ENCODE measurements at regions not wholly inside any gene's neighbourhood (a gene's known extent, or its start where the extent isn't known, plus 50 kb on each side); places are given as distances from the start of the nearest gene placed in this dataset.

DNA sequence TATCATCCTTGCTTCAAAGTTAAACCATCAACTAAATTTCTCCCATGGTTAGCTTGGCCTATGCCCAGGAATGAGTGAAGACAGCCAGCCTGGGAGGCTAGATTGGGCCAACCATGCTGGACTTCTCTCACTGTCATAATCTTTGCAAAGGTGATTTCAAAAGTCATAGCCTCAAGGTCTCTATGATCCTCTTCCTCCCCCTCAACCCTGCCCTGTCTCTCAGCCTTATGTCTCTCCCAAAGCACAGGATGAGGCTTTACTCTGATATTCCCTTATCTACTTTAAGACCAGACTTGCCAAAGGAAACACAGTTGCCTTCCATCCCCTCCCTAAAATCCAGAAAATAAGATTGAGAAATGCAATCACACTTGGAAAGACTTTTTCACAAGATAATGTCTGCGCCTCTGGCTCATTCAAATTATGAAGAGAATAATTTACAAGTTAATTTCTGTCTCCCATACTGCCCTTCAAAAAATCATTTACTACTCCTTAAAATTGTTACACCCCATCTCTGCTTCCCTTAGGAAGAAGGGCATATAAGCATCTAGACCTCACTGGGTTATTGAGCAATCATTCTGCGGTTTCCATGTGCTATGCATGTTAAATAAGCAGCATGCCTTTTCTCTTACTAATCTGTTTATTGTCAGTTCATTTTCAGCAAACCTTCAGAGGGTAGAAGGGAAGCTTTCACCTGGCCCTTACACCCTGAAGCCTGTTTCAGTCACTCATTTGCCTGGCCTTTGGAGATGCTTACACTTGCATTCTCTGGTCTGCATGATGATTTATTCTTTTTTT is 113.8 kb upstream of the ANKRD55 start (continued):
- TF ChIP-seq, protein P1, sequence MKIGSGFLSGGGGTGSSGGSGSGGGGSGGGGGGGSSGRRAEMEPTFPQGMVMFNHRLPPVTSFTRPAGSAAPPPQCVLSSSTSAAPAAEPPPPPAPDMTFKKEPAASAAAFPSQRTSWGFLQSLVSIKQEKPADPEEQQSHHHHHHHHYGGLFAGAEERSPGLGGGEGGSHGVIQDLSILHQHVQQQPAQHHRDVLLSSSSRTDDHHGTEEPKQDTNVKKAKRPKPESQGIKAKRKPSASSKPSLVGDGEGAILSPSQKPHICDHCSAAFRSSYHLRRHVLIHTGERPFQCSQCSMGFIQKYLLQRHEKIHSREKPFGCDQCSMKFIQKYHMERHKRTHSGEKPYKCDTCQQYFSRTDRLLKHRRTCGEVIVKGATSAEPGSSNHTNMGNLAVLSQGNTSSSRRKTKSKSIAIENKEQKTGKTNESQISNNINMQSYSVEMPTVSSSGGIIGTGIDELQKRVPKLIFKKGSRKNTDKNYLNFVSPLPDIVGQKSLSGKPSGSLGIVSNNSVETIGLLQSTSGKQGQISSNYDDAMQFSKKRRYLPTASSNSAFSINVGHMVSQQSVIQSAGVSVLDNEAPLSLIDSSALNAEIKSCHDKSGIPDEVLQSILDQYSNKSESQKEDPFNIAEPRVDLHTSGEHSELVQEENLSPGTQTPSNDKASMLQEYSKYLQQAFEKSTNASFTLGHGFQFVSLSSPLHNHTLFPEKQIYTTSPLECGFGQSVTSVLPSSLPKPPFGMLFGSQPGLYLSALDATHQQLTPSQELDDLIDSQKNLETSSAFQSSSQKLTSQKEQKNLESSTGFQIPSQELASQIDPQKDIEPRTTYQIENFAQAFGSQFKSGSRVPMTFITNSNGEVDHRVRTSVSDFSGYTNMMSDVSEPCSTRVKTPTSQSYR (CRISPR knock-in tag; IDR thresholded peaks at IDR 0.05; ENCODE audit: borderline replicate concordance), result no peak
- TF ChIP-seq ZSCAN12 (CRISPR knock-in tag; IDR thresholded peaks at IDR 0.05), result no peak
- TF ChIP-seq, protein P2, sequence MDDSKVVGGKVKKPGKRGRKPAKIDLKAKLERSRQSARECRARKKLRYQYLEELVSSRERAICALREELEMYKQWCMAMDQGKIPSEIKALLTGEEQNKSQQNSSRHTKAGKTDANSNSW (CRISPR knock-in tag; IDR thresholded peaks at IDR 0.05; ENCODE audit: borderline replicate concordance), result no peak
- no peak for TF ChIP-seq NR2F1 (CRISPR knock-in tag; IDR thresholded peaks at IDR 0.05)
- no peak for TF ChIP-seq ARID2 (CRISPR knock-in tag; IDR thresholded peaks at IDR 0.05; ENCODE audit: borderline replicate concordance)
- TF ChIP-seq MXD4 (CRISPR knock-in tag; IDR thresholded peaks at IDR 0.05), result no peak
- TF ChIP-seq RBM22 (optimal IDR thresholded peaks at IDR 0.05; ENCODE audit: low read length), result no peak
- TF ChIP-seq, protein P3, sequence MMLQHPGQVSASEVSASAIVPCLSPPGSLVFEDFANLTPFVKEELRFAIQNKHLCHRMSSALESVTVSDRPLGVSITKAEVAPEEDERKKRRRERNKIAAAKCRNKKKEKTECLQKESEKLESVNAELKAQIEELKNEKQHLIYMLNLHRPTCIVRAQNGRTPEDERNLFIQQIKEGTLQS (CRISPR knock-in tag; IDR thresholded peaks at IDR 0.05), result peak; percentile 82
- TF ChIP-seq, protein P4, sequence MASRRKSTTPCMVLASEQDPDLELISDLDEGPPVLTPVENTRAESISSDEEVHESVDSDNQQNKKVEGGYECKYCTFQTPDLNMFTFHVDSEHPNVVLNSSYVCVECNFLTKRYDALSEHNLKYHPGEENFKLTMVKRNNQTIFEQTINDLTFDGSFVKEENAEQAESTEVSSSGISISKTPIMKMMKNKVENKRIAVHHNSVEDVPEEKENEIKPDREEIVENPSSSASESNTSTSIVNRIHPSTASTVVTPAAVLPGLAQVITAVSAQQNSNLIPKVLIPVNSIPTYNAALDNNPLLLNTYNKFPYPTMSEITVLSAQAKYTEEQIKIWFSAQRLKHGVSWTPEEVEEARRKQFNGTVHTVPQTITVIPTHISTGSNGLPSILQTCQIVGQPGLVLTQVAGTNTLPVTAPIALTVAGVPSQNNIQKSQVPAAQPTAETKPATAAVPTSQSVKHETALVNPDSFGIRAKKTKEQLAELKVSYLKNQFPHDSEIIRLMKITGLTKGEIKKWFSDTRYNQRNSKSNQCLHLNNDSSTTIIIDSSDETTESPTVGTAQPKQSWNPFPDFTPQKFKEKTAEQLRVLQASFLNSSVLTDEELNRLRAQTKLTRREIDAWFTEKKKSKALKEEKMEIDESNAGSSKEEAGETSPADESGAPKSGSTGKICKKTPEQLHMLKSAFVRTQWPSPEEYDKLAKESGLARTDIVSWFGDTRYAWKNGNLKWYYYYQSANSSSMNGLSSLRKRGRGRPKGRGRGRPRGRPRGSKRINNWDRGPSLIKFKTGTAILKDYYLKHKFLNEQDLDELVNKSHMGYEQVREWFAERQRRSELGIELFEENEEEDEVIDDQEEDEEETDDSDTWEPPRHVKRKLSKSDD (CRISPR knock-in tag; IDR thresholded peaks at IDR 0.05; ENCODE audit: low read depth), result no peak
- TF ChIP-seq NCOA5 (CRISPR knock-in tag; IDR thresholded peaks at IDR 0.05), result no peak
- no peak for TF ChIP-seq ZNF746 (CRISPR knock-in tag; IDR thresholded peaks at IDR 0.05)
- TF ChIP-seq ZFY (CRISPR knock-in tag; IDR thresholded peaks at IDR 0.05), result no peak
- TF ChIP-seq, protein P5, sequence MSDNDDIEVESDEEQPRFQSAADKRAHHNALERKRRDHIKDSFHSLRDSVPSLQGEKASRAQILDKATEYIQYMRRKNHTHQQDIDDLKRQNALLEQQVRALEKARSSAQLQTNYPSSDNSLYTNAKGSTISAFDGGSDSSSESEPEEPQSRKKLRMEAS (IDR thresholded peaks at IDR 0.05), result peak; percentile 48; the same call in 1 of the 2 replicates
- TF ChIP-seq, protein P6, sequence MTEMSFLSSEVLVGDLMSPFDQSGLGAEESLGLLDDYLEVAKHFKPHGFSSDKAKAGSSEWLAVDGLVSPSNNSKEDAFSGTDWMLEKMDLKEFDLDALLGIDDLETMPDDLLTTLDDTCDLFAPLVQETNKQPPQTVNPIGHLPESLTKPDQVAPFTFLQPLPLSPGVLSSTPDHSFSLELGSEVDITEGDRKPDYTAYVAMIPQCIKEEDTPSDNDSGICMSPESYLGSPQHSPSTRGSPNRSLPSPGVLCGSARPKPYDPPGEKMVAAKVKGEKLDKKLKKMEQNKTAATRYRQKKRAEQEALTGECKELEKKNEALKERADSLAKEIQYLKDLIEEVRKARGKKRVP (CRISPR knock-in tag; IDR thresholded peaks at IDR 0.05), result peak in 1 of 2 experiments; percentile 31; a peak in 1 of 4 replicates
- TF ChIP-seq HMG20B (CRISPR knock-in tag; conservative IDR thresholded peaks at IDR 0.05), result no peak
- TF ChIP-seq POLR2G (IDR thresholded peaks at IDR 0.05; ENCODE audit: low read depth, low read length), result no peak
- TF ChIP-seq, protein P7, sequence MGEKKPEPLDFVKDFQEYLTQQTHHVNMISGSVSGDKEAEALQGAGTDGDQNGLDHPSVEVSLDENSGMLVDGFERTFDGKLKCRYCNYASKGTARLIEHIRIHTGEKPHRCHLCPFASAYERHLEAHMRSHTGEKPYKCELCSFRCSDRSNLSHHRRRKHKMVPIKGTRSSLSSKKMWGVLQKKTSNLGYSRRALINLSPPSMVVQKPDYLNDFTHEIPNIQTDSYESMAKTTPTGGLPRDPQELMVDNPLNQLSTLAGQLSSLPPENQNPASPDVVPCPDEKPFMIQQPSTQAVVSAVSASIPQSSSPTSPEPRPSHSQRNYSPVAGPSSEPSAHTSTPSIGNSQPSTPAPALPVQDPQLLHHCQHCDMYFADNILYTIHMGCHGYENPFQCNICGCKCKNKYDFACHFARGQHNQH (CRISPR knock-in tag; IDR thresholded peaks at IDR 0.05), result 0 out of 2 replicates have a peak, but pooled peaks have one; percentile 47

Measured in HepG2 (cell line).